ENCODE measurements at regions not wholly inside any gene's neighbourhood (a gene's known extent, or its start where the extent isn't known, plus 50 kb on each side); places are given as distances from the start of the nearest gene placed in this dataset.

GRCh38 chr7:131933751-131934289, 377.4 kb upstream of the PODXL start:
- no peak for TF ChIP-seq CTCF (conservative IDR thresholded peaks at IDR 0.05; ENCODE audit: low read length)
- no peak for TF ChIP-seq EZH2phosphoT487 (IDR thresholded peaks at IDR 0.05; ENCODE audit: borderline replicate concordance)
